ENCODE measurements at regions not wholly inside any gene's neighbourhood (a gene's known extent, or its start where the extent isn't known, plus 50 kb on each side); places are given as distances from the start of the nearest gene placed in this dataset.

- TF ChIP-seq POLR2A (IDR thresholded peaks at IDR 0.05; ENCODE audit: low read depth, low read length) (no peak), POLR2AphosphoS5 (IDR thresholded peaks at IDR 0.05; ENCODE audit: low read depth, low read length) (no peak), TAF1 (IDR thresholded peaks at IDR 0.05; ENCODE audit: low read depth, low read length) (no peak), SPI1 (IDR thresholded peaks at IDR 0.05; ENCODE audit: low read depth, low read length) (no peak)
Observed at GRCh38 chr11:42960521-42961088, 351.2 kb upstream of the API5 start.

Data from GM12891 (cell line).